Liver (tissue), 8 donors: ENCODE measurements at regions not wholly inside any gene's neighbourhood (a gene's known extent, or its start where the extent isn't known, plus 50 kb on each side); places are given as distances from the start of the nearest gene placed in this dataset.

Experiments used
- DNase-seq: peaks from one replicate; pipeline ENCODE4 v3.0.0-alpha.2; 2017; ENCODE audit warnings: low spot score
- H3K27ac ChIP-seq, 2 donors: one replicate each; pipeline ENCODE4 v1.7.0; 2013; ENCODE audit warnings: inconsistent platforms in 2 of 2, low read length in 2 of 2, control low read depth in 1 of 2, low read depth in 1 of 2, mild to moderate bottlenecking in 1 of 2
- H3K27me3 ChIP-seq, 4 donors: one replicate each; pipeline versions ENCODE4 v1.6.1 to v1.7.0; 2013; ENCODE audit warnings: low read length in 3 of 4, inconsistent platforms in 1 of 4, mild to moderate bottlenecking in 1 of 4, moderate library complexity in 1 of 4; ENCODE audit not compliant: control insufficient read depth in 4 of 4, insufficient read depth in 4 of 4
- H3K36me3 ChIP-seq, 4 donors: one replicate each; pipeline versions ENCODE4 v1.6.1 to v1.7.0; 2013; ENCODE audit warnings: low read length in 3 of 4, mild to moderate bottlenecking in 3 of 4, low read depth in 1 of 4, moderate library complexity in 1 of 4; ENCODE audit not compliant: control insufficient read depth in 4 of 4, insufficient read depth in 3 of 4
- H3K4me1 ChIP-seq, 4 donors: one replicate each; pipeline versions ENCODE4 v1.6.1 to v1.7.0; 2013; ENCODE audit warnings: low read length in 3 of 4, mild to moderate bottlenecking in 3 of 4, moderate library complexity in 1 of 4; ENCODE audit not compliant: control insufficient read depth in 4 of 4, insufficient read depth in 4 of 4
- H3K4me3 ChIP-seq, 3 donors: one replicate each; pipeline versions ENCODE4 v1.6.1 to v1.7.0; 2013; ENCODE audit warnings: low read length in 3 of 3, control low read depth in 1 of 3, low read depth in 1 of 3, mild to moderate bottlenecking in 1 of 3
- H3K9ac ChIP-seq, 2 donors: one replicate each; pipeline ENCODE4 v1.7.0; 2013; ENCODE audit warnings: low read length in 2 of 2, mild to moderate bottlenecking in 2 of 2, moderate library complexity in 2 of 2, control low read depth in 1 of 2, low read depth in 1 of 2
- H3K9me3 ChIP-seq, 4 donors: one replicate each; pipeline versions ENCODE4 v1.6.1 to v1.7.0; 2013; ENCODE audit warnings: low read length in 3 of 4; ENCODE audit not compliant: control insufficient read depth in 4 of 4
- EGR1 ChIP-seq, 2 donors: IDR thresholded peaks; 2 replicates each; pipeline ENCODE4 v1.6.1; 2016 to 2018; ENCODE audit warnings: antibody characterized with exemption in 2 of 2, low read depth in 2 of 2
- FOXA1 ChIP-seq: IDR thresholded peaks from 2 replicates; pipeline ENCODE4 v1.6.1; 2016; ENCODE audit warnings: antibody characterized with exemption
- FOXA2 ChIP-seq: IDR thresholded peaks from 2 replicates; pipeline ENCODE4 v1.6.1; 2016; ENCODE audit warnings: antibody characterized with exemption
- GABPA ChIP-seq, 2 donors: IDR thresholded peaks in 1 of 2; conservative IDR thresholded peaks in 1 of 2; 2 replicates each; pipeline ENCODE4 v1.6.1; 2016; ENCODE audit warnings: antibody characterized with exemption in 2 of 2, mild to moderate bottlenecking in 1 of 2, moderate library complexity in 1 of 2
- HNF4A ChIP-seq, 2 donors: conservative IDR thresholded peaks; 2 replicates each; pipeline ENCODE4 v1.6.1; 2016; ENCODE audit warnings: antibody characterized with exemption in 2 of 2, mild to moderate bottlenecking in 2 of 2
- JUND ChIP-seq, 2 donors: IDR thresholded peaks; 2 replicates each; pipeline ENCODE4 v1.6.1; 2016; ENCODE audit warnings: antibody characterized with exemption in 2 of 2
- NR2F2 ChIP-seq: IDR thresholded peaks from 2 replicates; pipeline ENCODE4 v1.6.1; 2016; ENCODE audit warnings: antibody characterized with exemption
- RAD21 ChIP-seq, 2 donors: IDR thresholded peaks; 2 replicates each; pipeline ENCODE4 v1.6.1; 2016; ENCODE audit warnings: antibody characterized with exemption in 2 of 2, mild to moderate bottlenecking in 2 of 2
- RXRA ChIP-seq, 2 donors: IDR thresholded peaks; 2 replicates each; pipeline ENCODE4 v1.6.1; 2017 to 2018; ENCODE audit warnings: antibody characterized with exemption in 2 of 2, mild to moderate bottlenecking in 1 of 2
- SP1 ChIP-seq: IDR thresholded peaks from 2 replicates; pipeline ENCODE4 v1.6.1; 2018; ENCODE audit warnings: antibody characterized with exemption, mild to moderate bottlenecking
- TAF1 ChIP-seq: conservative IDR thresholded peaks from 2 replicates; pipeline ENCODE4 v1.6.1; 2016; ENCODE audit warnings: antibody characterized with exemption, mild to moderate bottlenecking
- YY1 ChIP-seq: IDR thresholded peaks from 2 replicates; pipeline ENCODE4 v1.6.1; 2016; ENCODE audit warnings: antibody characterized with exemption, mild to moderate bottlenecking
- WGBS: extraction: QIAGEN DNeasy Blood & Tissue Kit; methylation state at CpG from one replicate; pipeline ENCODE4 v1.1.7; 2013; 5-methylcytosine and 5-hydroxymethylcytosine counted together
- TF ChIP-seq, protein P1 (sequence below): IDR thresholded peaks from 2 replicates; pipeline ENCODE4 v1.6.1; 2016; ENCODE audit warnings: antibody characterized with exemption
- TF ChIP-seq, protein P2 (sequence below): fragments of 150-350 bp; IDR thresholded peaks from 2 replicates; pipeline ENCODE4 v1.5.1; 2017; ENCODE audit warnings: improper control_type of control experiment, low read depth, low read length; ENCODE audit not compliant: missing input control
- TF ChIP-seq, protein P3 (sequence below): IDR thresholded peaks from 2 replicates; pipeline ENCODE4 v1.6.1; 2016; ENCODE audit warnings: antibody characterized with exemption
- TF ChIP-seq, protein P4 (sequence below): IDR thresholded peaks from 2 replicates; pipeline ENCODE4 v1.6.1; 2016; ENCODE audit warnings: antibody characterized with exemption, mild to moderate bottlenecking
- TF ChIP-seq, protein P5 (sequence below): IDR thresholded peaks from 2 replicates; pipeline ENCODE4 v1.6.1; 2016; ENCODE audit warnings: antibody characterized with exemption
- donor health status: healthy.
- donor health status: healthy.
- donor health status: healthy.
- donor health status: healthy.
- donor health status: healthy.

DNA sequence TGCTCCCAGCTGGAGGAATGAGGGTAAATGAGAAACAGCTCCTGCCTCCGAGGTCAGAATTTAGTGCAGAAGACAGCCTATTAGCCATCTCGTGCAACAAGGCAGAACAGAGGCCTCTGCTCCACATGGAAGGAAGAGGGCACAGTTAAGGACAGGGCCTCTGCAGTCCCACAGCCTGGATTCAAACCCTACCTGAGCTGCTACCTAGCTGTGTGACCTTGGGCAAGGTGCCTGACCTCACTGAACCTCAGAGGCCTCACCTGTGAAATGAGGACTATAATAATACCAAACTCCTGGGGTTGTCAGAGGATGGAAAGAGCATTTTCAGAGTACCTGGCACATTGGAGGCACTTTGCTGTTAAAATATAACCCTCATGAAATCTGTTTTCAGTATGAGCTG, 285.7 kb upstream of the CTNNB1 start:
- WGBS, result 86% methylated on average over 2 of the region's 2 CpGs
- H3K27me3 ChIP-seq, result no peaks in the 10 kb centered on the region
- H3K9ac ChIP-seq, result no peak overlapping the region
- H3K4me1 ChIP-seq, result peaks cover 2 to 27% (median 18%) of the 10 kb centered on the region in 4 donors
- no peak overlapping the region for H3K4me3 ChIP-seq
- H3K36me3 ChIP-seq, result no peaks in the 10 kb centered on the region
- no peak for DNase-seq
- H3K27ac ChIP-seq, result no peak overlapping the region
- no peaks in the 10 kb centered on the region for H3K9me3 ChIP-seq
- TF ChIP-seq SP1 (no peak), TAF1 (no peak), JUND (IDR thresholded peaks at IDR 0.05) (no peak), EGR1 (IDR thresholded peaks at IDR 0.05; ENCODE audit: low read depth in 2 of 2) (no peak), FOXA1 (no peak), NR2F2 (no peak), YY1 (no peak), HNF4A (conservative IDR thresholded peaks at IDR 0.05) (no peak), GABPA (IDR thresholded peaks at IDR 0.05 in 1 of 2, conservative IDR thresholded peaks at IDR 0.05 in 1 of 2) (no peak), FOXA2 (no peak)
- TF ChIP-seq, protein P1, sequence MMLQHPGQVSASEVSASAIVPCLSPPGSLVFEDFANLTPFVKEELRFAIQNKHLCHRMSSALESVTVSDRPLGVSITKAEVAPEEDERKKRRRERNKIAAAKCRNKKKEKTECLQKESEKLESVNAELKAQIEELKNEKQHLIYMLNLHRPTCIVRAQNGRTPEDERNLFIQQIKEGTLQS, result no peak
- TF ChIP-seq, protein P2, sequence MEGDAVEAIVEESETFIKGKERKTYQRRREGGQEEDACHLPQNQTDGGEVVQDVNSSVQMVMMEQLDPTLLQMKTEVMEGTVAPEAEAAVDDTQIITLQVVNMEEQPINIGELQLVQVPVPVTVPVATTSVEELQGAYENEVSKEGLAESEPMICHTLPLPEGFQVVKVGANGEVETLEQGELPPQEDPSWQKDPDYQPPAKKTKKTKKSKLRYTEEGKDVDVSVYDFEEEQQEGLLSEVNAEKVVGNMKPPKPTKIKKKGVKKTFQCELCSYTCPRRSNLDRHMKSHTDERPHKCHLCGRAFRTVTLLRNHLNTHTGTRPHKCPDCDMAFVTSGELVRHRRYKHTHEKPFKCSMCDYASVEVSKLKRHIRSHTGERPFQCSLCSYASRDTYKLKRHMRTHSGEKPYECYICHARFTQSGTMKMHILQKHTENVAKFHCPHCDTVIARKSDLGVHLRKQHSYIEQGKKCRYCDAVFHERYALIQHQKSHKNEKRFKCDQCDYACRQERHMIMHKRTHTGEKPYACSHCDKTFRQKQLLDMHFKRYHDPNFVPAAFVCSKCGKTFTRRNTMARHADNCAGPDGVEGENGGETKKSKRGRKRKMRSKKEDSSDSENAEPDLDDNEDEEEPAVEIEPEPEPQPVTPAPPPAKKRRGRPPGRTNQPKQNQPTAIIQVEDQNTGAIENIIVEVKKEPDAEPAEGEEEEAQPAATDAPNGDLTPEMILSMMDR, result no peak
- TF ChIP-seq, protein P3, sequence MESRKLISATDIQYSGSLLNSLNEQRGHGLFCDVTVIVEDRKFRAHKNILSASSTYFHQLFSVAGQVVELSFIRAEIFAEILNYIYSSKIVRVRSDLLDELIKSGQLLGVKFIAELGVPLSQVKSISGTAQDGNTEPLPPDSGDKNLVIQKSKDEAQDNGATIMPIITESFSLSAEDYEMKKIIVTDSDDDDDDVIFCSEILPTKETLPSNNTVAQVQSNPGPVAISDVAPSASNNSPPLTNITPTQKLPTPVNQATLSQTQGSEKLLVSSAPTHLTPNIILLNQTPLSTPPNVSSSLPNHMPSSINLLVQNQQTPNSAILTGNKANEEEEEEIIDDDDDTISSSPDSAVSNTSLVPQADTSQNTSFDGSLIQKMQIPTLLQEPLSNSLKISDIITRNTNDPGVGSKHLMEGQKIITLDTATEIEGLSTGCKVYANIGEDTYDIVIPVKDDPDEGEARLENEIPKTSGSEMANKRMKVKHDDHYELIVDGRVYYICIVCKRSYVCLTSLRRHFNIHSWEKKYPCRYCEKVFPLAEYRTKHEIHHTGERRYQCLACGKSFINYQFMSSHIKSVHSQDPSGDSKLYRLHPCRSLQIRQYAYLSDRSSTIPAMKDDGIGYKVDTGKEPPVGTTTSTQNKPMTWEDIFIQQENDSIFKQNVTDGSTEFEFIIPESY, result no peak
- TF ChIP-seq, protein P4, sequence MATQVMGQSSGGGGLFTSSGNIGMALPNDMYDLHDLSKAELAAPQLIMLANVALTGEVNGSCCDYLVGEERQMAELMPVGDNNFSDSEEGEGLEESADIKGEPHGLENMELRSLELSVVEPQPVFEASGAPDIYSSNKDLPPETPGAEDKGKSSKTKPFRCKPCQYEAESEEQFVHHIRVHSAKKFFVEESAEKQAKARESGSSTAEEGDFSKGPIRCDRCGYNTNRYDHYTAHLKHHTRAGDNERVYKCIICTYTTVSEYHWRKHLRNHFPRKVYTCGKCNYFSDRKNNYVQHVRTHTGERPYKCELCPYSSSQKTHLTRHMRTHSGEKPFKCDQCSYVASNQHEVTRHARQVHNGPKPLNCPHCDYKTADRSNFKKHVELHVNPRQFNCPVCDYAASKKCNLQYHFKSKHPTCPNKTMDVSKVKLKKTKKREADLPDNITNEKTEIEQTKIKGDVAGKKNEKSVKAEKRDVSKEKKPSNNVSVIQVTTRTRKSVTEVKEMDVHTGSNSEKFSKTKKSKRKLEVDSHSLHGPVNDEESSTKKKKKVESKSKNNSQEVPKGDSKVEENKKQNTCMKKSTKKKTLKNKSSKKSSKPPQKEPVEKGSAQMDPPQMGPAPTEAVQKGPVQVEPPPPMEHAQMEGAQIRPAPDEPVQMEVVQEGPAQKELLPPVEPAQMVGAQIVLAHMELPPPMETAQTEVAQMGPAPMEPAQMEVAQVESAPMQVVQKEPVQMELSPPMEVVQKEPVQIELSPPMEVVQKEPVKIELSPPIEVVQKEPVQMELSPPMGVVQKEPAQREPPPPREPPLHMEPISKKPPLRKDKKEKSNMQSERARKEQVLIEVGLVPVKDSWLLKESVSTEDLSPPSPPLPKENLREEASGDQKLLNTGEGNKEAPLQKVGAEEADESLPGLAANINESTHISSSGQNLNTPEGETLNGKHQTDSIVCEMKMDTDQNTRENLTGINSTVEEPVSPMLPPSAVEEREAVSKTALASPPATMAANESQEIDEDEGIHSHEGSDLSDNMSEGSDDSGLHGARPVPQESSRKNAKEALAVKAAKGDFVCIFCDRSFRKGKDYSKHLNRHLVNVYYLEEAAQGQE, result no peak

DNA sequence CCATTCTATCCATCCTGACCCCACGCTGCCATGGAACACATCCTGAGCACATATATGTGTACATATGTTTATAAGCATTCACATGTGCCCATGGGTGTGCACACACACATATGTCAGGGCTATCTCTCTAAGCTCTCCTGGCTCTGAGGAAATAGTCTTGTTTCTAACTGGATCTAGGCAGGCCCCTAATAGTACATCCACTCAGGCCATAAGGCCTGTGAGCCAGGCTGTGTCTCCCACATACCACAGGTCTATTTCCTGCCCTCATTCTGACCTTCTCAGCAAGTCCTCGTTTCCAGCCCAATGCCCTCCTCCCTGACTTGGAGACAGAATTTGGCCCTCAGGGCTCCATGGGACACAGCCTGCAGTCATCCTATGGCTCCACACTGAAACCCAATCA, 284.8 kb upstream of the CTNNB1 start:
- H3K27me3 ChIP-seq, result no peaks in the 10 kb centered on the region
- WGBS, result 86% methylated on average over 2 of the region's 2 CpGs
- no peaks in the 10 kb centered on the region for H3K9me3 ChIP-seq
- no peaks in the 10 kb centered on the region for H3K36me3 ChIP-seq
- H3K9ac ChIP-seq, result no peak overlapping the region
- H3K4me1 ChIP-seq, result peaks cover 2 to 27% (median 18%) of the 10 kb centered on the region in 4 donors
- H3K4me3 ChIP-seq, result no peak overlapping the region
- TF ChIP-seq HNF4A (conservative IDR thresholded peaks at IDR 0.05), result no peak
- no peak for TF ChIP-seq EGR1 (IDR thresholded peaks at IDR 0.05; ENCODE audit: low read depth in 2 of 2)
- TF ChIP-seq, protein P5, sequence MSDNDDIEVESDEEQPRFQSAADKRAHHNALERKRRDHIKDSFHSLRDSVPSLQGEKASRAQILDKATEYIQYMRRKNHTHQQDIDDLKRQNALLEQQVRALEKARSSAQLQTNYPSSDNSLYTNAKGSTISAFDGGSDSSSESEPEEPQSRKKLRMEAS, result no peak
- TF ChIP-seq FOXA2, result no peak
- TF ChIP-seq YY1, result no peak
- TF ChIP-seq GABPA (IDR thresholded peaks at IDR 0.05 in 1 of 2, conservative IDR thresholded peaks at IDR 0.05 in 1 of 2), result no peak
- no peak for TF ChIP-seq FOXA1
- TF ChIP-seq NR2F2, result no peak
- TF ChIP-seq RAD21 (IDR thresholded peaks at IDR 0.05), result no peak
- no peak for TF ChIP-seq JUND (IDR thresholded peaks at IDR 0.05)
- no peak for TF ChIP-seq RXRA (IDR thresholded peaks at IDR 0.05)
- TF ChIP-seq, protein P4, result no peak
- TF ChIP-seq TAF1, result no peak
- TF ChIP-seq, protein P1, result no peak
- H3K27ac ChIP-seq, result no peak overlapping the region
- DNase-seq, result no peak
